VCaP (cell line): ENCODE measurements at regions not wholly inside any gene's neighbourhood (a gene's known extent, or its start where the extent isn't known, plus 50 kb on each side); places are given as distances from the start of the nearest gene placed in this dataset.

Experiments
- H3K27ac ChIP-seq: fragments of 450-650 bp; 2 replicates; pipeline ENCODE4 v1.5.1; 2017
- TF ChIP-seq, protein P1 (sequence below): fragments of 450-650 bp; conservative IDR thresholded peaks from 2 replicates; pipeline ENCODE4 v1.5.1; 2017; ENCODE audit warnings: mild to moderate bottlenecking, moderate library complexity

DNA sequence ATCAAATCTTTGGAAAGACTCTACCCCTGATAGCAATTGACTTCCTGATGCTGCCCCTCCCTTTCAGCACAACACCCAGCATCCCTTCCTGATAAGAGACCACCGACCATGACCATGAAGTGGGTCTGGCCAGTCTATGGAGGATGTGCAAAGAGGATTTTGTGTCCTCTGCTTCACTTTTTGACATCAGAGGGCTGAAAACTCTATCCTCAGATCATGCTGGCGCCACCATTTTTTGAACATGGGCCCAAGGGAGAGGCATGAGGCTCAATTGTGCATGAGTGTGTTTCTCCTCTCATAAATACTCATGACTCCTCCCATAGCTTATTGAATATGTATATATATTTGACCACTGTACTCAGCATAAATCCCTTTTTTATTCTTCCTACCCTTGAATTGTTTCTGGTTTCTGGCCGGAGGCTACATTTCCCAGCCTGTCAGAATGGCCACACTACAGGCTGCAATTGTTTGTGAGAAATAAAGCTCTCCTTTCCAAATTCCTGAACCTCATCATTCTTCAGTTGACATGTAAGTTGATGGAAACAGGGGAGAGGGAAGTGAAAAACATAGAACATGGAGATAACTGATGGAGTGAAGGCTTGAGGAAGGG, 314.1 kb downstream of the MYCN start:
- H3K27ac ChIP-seq: no peak overlapping the region
- TF ChIP-seq, protein P1, sequence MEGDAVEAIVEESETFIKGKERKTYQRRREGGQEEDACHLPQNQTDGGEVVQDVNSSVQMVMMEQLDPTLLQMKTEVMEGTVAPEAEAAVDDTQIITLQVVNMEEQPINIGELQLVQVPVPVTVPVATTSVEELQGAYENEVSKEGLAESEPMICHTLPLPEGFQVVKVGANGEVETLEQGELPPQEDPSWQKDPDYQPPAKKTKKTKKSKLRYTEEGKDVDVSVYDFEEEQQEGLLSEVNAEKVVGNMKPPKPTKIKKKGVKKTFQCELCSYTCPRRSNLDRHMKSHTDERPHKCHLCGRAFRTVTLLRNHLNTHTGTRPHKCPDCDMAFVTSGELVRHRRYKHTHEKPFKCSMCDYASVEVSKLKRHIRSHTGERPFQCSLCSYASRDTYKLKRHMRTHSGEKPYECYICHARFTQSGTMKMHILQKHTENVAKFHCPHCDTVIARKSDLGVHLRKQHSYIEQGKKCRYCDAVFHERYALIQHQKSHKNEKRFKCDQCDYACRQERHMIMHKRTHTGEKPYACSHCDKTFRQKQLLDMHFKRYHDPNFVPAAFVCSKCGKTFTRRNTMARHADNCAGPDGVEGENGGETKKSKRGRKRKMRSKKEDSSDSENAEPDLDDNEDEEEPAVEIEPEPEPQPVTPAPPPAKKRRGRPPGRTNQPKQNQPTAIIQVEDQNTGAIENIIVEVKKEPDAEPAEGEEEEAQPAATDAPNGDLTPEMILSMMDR: no peak

DNA sequence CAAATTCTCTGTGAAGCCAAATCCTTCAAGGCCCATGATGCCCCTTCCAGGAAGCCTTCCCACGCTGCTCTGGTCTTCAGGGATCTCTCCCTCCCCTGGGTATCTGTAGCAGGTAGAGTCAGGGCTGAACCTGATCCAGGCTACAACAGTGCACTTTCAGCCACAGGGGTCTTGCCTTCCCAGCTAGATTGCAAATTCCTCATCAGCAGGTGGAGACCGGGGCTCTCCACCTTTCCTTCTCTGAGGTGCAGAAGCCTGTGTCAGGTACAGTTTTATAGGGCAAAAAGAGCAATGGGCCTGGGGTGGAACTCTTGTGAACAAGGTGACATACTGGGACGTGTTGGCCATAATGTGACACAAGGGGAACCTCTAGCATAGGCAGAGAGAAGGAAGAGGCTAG, 312.9 kb downstream of the MYCN start:
- TF ChIP-seq, protein P1: no peak
- no peak overlapping the region for H3K27ac ChIP-seq

DNA sequence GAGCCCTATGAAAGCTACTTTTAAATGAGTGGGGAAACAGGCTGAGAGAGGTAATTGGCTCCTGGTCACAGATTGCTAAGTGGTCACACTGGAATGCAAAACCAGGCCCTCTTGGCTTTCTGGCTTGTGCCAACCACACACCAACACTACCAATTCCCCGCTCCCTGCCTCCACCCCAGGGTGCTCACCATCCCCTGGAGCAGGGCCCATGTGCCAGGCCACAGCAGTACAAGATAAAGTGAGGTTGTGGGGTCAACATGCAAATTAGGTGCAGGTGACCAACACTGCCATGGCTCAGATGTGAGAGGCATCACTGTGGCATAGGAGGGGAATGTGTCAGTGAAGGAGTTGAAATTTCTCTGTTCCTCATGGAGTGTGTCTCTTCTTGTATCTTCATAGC, 312.5 kb downstream of the MYCN start:
- no peak overlapping the region for H3K27ac ChIP-seq
- TF ChIP-seq, protein P1: no peak

DNA sequence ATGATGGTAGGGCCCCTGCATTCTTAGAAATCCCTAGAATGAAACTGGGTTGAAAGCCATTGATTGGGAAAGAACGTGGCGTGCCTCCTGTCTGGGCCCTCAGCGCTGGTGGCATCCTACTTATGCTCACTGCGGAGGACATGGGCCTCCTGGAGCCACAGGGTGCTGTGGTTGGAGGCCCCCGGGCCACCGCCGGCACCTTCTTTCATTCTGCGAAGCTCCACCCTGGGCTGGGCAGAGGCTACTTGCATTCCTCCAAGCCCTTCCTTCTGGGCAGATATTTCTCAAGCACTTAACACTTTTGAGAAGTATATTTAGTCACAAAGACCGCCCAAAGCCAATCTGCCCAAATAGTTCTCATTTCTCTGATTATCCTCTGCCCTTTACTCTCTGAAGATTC, 311.9 kb downstream of the MYCN start:
- TF ChIP-seq, protein P1: no peak
- no peak overlapping the region for H3K27ac ChIP-seq

DNA sequence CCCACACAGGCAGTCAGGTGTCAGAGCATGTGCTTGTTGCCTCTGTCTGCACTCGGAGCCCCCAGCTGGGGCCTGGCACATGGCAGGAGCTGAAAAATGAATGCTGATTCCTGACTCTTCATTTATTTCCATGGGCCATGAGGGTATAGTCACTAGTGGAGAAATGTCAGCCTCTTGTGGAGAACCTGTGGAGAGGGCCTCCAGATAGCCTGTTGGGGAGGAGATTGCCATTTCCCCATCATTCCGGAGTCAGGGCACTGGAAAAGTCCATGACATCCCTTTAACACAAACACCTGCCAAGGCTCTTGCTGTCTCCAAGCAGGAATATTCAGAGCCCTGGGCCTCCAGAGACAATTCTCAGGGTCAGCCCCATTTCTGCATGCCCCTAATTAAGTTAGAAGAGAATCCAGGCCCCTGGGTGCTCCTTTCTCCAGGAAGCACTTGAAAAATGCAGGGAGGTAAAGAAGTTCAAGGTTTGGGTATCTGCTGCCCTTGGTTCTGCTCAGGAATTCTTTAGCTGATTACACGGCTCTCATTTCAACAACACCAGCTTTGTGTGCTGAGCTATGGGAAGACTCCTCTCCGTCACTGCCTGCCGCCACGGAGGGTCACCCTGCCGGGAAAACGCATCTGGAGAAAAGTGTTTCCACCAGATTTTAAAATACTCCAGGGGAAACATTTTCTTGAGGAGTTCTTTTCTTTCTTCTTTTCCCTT, 311.3 kb downstream of the MYCN start:
- TF ChIP-seq, protein P1: no peak
- no peak overlapping the region for H3K27ac ChIP-seq

DNA sequence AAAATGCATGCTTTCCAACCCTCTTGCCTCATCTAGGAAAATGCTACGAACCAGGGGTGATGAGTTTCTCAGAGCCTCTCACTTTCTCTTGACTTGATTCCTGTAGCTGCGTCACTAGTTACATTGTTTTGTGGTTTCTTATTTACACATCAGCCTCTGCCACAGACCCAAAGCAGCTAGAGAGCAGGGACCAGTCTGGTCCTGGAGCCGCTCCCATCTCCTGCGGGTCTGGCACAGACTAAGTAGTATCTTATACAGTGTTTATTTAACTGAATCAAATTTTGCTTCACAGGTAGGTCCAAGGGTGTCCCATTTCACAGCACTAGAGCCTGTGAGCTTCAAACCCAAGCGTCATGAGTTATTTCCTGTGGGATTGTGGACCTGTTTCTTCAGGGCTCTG, 310.5 kb downstream of the MYCN start:
- TF ChIP-seq, protein P1: no peak
- H3K27ac ChIP-seq: no peak overlapping the region

DNA sequence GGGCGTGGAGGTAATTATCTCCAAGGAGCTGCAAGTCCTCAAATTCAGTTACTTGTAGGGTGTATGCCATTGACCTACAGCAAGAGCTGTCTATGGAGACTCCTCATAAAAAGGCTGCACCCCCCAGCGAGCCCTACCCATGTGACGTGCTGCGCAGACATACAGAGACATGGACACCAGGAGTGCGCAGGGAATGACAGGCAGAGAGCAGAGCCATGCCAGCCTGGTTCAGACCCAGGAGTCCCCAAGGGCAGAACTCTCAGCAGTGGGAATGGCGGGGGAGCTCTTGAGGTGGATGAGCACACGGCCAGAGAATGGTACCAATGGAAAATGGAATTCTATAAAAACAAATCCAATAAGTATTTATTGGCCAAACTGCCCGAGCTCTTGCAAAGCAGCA, 310.1 kb downstream of the MYCN start:
- TF ChIP-seq, protein P1: no peak
- H3K27ac ChIP-seq: no peak overlapping the region
